SK-N-SH (cell line): ENCODE measurements at regions not wholly inside any gene's neighbourhood (a gene's known extent, or its start where the extent isn't known, plus 50 kb on each side); places are given as distances from the start of the nearest gene placed in this dataset.

Experiments
- CTCF ChIA-PET: fragments of 300-600, 350-600 bp; formaldehyde crosslinking; extraction: SDS; loops from one replicate; lab custom pipeline; 2021; lab: Yijun Ruan, JAX
- POLR2A ChIA-PET: fragments of 350-600 bp; sonication (Branson Sonifier 250); formaldehyde crosslinking; extraction: SDS; loops from one replicate; lab custom pipeline; 2020; ENCODE audit warnings: antibody characterized with exemption, inconsistent platforms; lab: Yijun Ruan, JAX
- DNase-seq: peaks from one replicate; pipeline ENCODE4 v3.0.0; 2012
- H2AFZ ChIP-seq: fragments of 200-600 bp; sonication (generic); 2 replicates; pipeline ENCODE4 v1.8.1; 2016; ENCODE audit warnings: antibody characterized with exemption, mild to moderate bottlenecking, low read depth
- H3F3A ChIP-seq: fragments of 200-600 bp; sonication (generic); replicated peaks from 2 replicates; pipeline ENCODE3; 2016; ENCODE audit warnings: antibody characterized with exemption, mild to moderate bottlenecking; ENCODE audit not compliant: insufficient read depth
- H3K27ac ChIP-seq, 2 experiments: fragments of 200-500 bp in 1 of 2; fragments of 200-600 bp in 1 of 2; sonication (Bioruptor generic) in 1 of 2; sonication (generic), shearing (Covaris generic) in 1 of 2; 2 replicates each; pipeline versions ENCODE4 v1.5.1 to v1.6.1; 2014 to 2016; ENCODE audit warnings: low read depth in 2 of 2, inconsistent platforms in 1 of 2, low read length in 1 of 2, mild to moderate bottlenecking in 1 of 2, mixed read lengths in 1 of 2
- H3K27me3 ChIP-seq: fragments of 200-600 bp; sonication (generic), shearing (Covaris generic); 2 replicates; pipeline ENCODE4 v1.6.1; 2016; ENCODE audit warnings: mixed run types; ENCODE audit not compliant: insufficient read depth
- H3K36me3 ChIP-seq, 2 experiments: fragments of 200-500 bp in 1 of 2; fragments of 200-600 bp in 1 of 2; sonication (Bioruptor generic) in 1 of 2; sonication (generic) in 1 of 2; replicated peaks in 1 of 2; 2 replicates each; pipeline versions ENCODE3 to v1.5.1; 2014 to 2016; ENCODE audit warnings: low read length in 1 of 2, mild to moderate bottlenecking in 1 of 2; ENCODE audit not compliant: insufficient read depth in 2 of 2, control insufficient read depth in 1 of 2
- H3K4me1 ChIP-seq, 2 experiments: fragments of 200-500 bp in 1 of 2; fragments of 200-600 bp in 1 of 2; sonication (Bioruptor generic) in 1 of 2; sonication (generic), shearing (Covaris generic) in 1 of 2; 2 replicates each; pipeline versions ENCODE4 v1.5.1 to v1.6.1; 2014 to 2016; ENCODE audit warnings: low read depth in 1 of 2, low read length in 1 of 2, mixed run types in 1 of 2; ENCODE audit not compliant: insufficient read depth in 2 of 2, control insufficient read depth in 1 of 2
- H3K4me2 ChIP-seq: fragments of 200-600 bp; sonication (generic), shearing (Covaris generic); 2 replicates; pipeline ENCODE4 v1.6.1; 2017; ENCODE audit warnings: mixed run types
- H3K4me3 ChIP-seq, 2 experiments: fragments of 200-500 bp in 1 of 2; fragments of 200-600 bp in 1 of 2; sonication (Bioruptor generic) in 1 of 2; sonication (generic), shearing (Covaris generic) in 1 of 2; 2 replicates each; pipeline versions ENCODE4 v1.5.1 to v1.8.1; 2014 to 2016; ENCODE audit warnings: low read depth in 2 of 2, inconsistent platforms in 1 of 2, low read length in 1 of 2, mild to moderate bottlenecking in 1 of 2, mixed read lengths in 1 of 2, moderate library complexity in 1 of 2
- H3K79me2 ChIP-seq: fragments of 200-600 bp; sonication (generic); 2 replicates; pipeline ENCODE4 v1.8.1; 2017; ENCODE audit warnings: mild to moderate bottlenecking; ENCODE audit not compliant: insufficient read depth
- H3K9ac ChIP-seq: fragments of 200-600 bp; sonication (generic); 2 replicates; pipeline ENCODE4 v1.6.1; 2017; ENCODE audit warnings: mixed run types
- H3K9me2 ChIP-seq: fragments of 200-600 bp; sonication (generic); 2 replicates; pipeline ENCODE4 v1.6.1; 2017; ENCODE audit warnings: mixed run types
- H3K9me3 ChIP-seq: fragments of 200-600 bp; sonication (generic); 2 replicates; pipeline ENCODE4 v1.6.1; 2017; ENCODE audit warnings: mixed run types, mild to moderate bottlenecking, moderate library complexity
- H4K20me1 ChIP-seq: fragments of 200-600 bp; sonication (generic); 2 replicates; pipeline ENCODE4 v1.6.1; 2017; ENCODE audit warnings: mild to moderate bottlenecking, mixed run types; ENCODE audit not compliant: insufficient read depth
- CTCF ChIP-seq: fragments of 200-600 bp; sonication (generic); IDR thresholded peaks from 2 replicates; pipeline ENCODE4 v1.6.1; 2017; ENCODE audit warnings: antibody characterized with exemption, mild to moderate bottlenecking, moderate library complexity
- EZH2phosphoT487 ChIP-seq: fragments of 200-600 bp; sonication (generic); IDR thresholded peaks from 2 replicates; pipeline ENCODE4 v1.6.1; 2017; ENCODE audit warnings: low read depth, mixed run types, mild to moderate bottlenecking, antibody characterized with exemption, moderate library complexity, borderline replicate concordance
- FOXJ3 ChIP-seq: sonication (generic); formaldehyde crosslinking; IDR thresholded peaks from 2 replicates; pipeline ENCODE4 v1.5.1; 2020; ENCODE audit warnings: mild to moderate bottlenecking, missing genetic modification reagents
- MAX ChIP-seq: IDR thresholded peaks from 2 replicates; pipeline ENCODE4 v1.4.0; 2012; ENCODE audit warnings: low read depth
- NFIC ChIP-seq: IDR thresholded peaks from 2 replicates; pipeline ENCODE4 v1.4.0; 2012; ENCODE audit warnings: borderline replicate concordance
- PBX3 ChIP-seq: IDR thresholded peaks from 2 replicates; pipeline ENCODE4; 2012
- RAD21 ChIP-seq: IDR thresholded peaks from 2 replicates; pipeline ENCODE4 v1.6.1; 2012; ENCODE audit warnings: mild to moderate bottlenecking, low read length
- RFX5 ChIP-seq: IDR thresholded peaks from 2 replicates; pipeline ENCODE4 v1.6.1; 2012; ENCODE audit warnings: mild to moderate bottlenecking, improper control_type of control experiment, low read length
- SIN3A ChIP-seq: IDR thresholded peaks from 2 replicates; pipeline ENCODE4 v1.6.1; 2012; ENCODE audit warnings: low read depth, mild to moderate bottlenecking, low read length, moderate library complexity, borderline replicate concordance
- USF1 ChIP-seq: IDR thresholded peaks from 2 replicates; pipeline ENCODE4 v1.4.0; 2012; ENCODE audit warnings: low read depth, borderline replicate concordance
- USF2 ChIP-seq: fragments of 150-350 bp; IDR thresholded peaks from 2 replicates; pipeline ENCODE4 v1.6.1; 2017; ENCODE audit warnings: antibody characterized with exemption, low read length, low read depth, borderline replicate concordance
- YY1 ChIP-seq: IDR thresholded peaks from 2 replicates; pipeline ENCODE4 v1.4.0; 2012; ENCODE audit warnings: low read depth, mild to moderate bottlenecking
- WGBS: methylation state at CpG from one replicate; pipeline ENCODE4 v1.1.6; 2017; ENCODE audit warnings: low lambda C conversion rate; 5-methylcytosine and 5-hydroxymethylcytosine counted together

GRCh38 chr20:21994203-21994602 lies 288.7 kb downstream of the PAX1 start (continued):
- TF ChIP-seq CTCF = no peak
- TF ChIP-seq FOXJ3 (CRISPR knock-in tag) = no peak
- TF ChIP-seq RAD21 = no peak
- no peak for TF ChIP-seq RFX5
- no peak for TF ChIP-seq USF1

GRCh38 chr20:21982559-21982958 lies 277.1 kb downstream of the PAX1 start:
- Histone ChIP-seq H3F3A (no peaks in the 10 kb centered on the region), H3K79me2 (no peaks in the 10 kb centered on the region), H3K36me3 (no peaks in the 10 kb centered on the region), H3K9ac (no peak overlapping the region), H3K27me3 (no peaks in the 10 kb centered on the region), H3K27ac (no peak overlapping the region), H4K20me1 (no peaks in the 10 kb centered on the region), H3K9me2 (no peaks in the 10 kb centered on the region), H3K4me2 (no peak overlapping the region), H2AFZ (no peak overlapping the region), H3K9me3 (no peaks in the 10 kb centered on the region), H3K4me1 (no peaks in the 10 kb centered on the region), H3K4me3 (no peak overlapping the region)
- ChIA-PET CTCF (no interaction called here), POLR2A (no interaction called here)
- 3% methylated on average over 3 of the region's 3 CpGs for WGBS
- TF ChIP-seq NFIC (no peak), SIN3A (no peak), YY1 (no peak), EZH2phosphoT487 (no peak), PBX3 (no peak), USF2 (no peak), MAX (no peak), USF1 (no peak)
- no peak for DNase-seq
